ENCODE measurements at regions not wholly inside any gene's neighbourhood (a gene's known extent, or its start where the extent isn't known, plus 50 kb on each side); places are given as distances from the start of the nearest gene placed in this dataset.
"Not testable (repeated sequence)": the region's sequence is repeated elsewhere in the genome, so short reads cannot be mapped to it uniquely, and the experiment has no call there.

DNA sequence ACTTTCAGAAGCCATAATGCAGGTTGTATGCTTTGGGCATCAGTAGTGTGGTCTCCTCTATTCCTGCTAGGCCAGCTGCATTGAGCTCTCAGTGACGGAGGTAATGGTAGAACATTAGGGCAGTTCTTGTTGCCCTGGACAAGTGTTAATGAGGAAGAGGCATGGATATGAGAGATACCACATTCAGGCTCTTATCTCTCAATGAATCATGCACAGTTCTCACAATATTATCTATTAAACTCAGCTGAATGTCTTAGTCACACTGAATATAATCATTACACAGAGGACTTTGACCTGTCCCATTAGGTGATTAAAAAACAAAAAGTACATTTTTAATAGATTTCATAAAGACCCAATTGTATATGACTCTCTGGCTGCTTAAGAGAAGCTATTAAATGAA lies 76.6 kb upstream of the SSBP2 start:
- no peak for TF ChIP-seq CTCF (IDR thresholded peaks at IDR 0.05)
- Histone ChIP-seq H3K4me3 (no peak overlapping the region), H3K27ac (no peak overlapping the region), H3K27me3 (no peaks in the 10 kb centered on the region), H3K4me1 (peaks cover 0 to 25% (median 6%) of the 10 kb centered on the region in 9 donors), H3K9me3 (no peaks in the 10 kb centered on the region), H3K36me3 (no peaks in the 10 kb centered on the region)
- intact Hi-C loops (cut with DNase I): no loop called here
- DNase-seq (no peak), ATAC-seq (no peak)
- WGBS, 2 donors: 95 to 100% methylated on average over 1 of the region's 1 CpG

DNA sequence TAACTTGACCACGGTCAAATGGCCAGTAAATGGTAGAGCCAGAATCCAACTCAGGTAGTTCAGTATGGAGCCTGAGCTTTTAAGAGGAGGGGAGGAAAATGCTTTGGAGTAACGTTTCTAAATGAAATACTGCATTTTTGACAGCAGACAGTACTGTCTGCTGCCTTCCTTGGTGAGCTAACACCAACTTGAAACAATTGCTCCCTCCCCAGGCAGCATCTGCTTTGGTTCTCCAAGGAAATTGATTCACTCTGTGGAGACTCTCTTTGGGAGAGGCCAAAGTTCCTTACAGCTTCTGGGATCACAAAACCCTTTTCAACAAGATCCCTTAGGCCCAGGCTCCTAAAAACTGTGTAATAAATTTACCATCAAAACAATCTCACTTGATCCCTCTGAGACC lies 75.2 kb upstream of the SSBP2 start:
- no peak overlapping the region for H3K4me3 ChIP-seq
- no peak for DNase-seq
- H3K4me1 ChIP-seq: peaks cover 0 to 26% (median 6%) of the 10 kb centered on the region in 9 donors
- H3K36me3 ChIP-seq: no peaks in the 10 kb centered on the region
- intact Hi-C loops (cut with DNase I): no loop called here
- H3K9me3 ChIP-seq: no peaks in the 10 kb centered on the region
- TF ChIP-seq CTCF (IDR thresholded peaks at IDR 0.05): peak in 1 of 9 donors; percentile 13
- no peaks in the 10 kb centered on the region for H3K27me3 ChIP-seq
- WGBS, 2 donors: 57 to 67% methylated on average over 2 of the region's 2 CpGs
- no peak overlapping the region for H3K27ac ChIP-seq
- ATAC-seq: no peak

DNA sequence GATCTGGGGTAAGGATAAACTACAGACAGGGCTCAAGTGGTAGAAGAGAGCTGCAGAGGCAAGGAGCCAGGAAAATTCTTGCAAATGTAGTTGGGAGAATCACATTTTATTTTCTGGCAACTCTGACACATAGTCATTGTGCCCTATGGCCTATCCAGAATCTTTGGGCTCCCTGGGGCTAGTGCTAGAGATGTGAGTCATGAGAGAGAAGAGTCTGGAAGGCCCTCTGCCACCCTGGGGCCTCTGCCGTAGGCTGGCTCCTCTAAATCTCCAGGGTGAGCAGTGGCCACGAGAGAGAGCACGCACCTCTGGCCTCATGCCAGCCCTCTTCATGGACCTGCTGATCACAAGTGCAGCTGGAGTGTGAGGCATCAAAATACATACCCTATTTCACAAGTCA lies 74.3 kb upstream of the SSBP2 start:
- TF ChIP-seq CTCF (IDR thresholded peaks at IDR 0.05): no peak
- H3K4me3 ChIP-seq: no peak overlapping the region
- ATAC-seq (peak; percentile 50 to 94 (median 77)), DNase-seq (peak; percentile 67 to 69)
- H3K27me3 ChIP-seq: no peaks in the 10 kb centered on the region
- no peaks in the 10 kb centered on the region for H3K9me3 ChIP-seq
- peaks cover 0 to 26% (median 6%) of the 10 kb centered on the region in 9 donors for H3K4me1 ChIP-seq
- intact Hi-C loops (cut with DNase I): no loop called here
- peak overlapping the region in 1 of 10 donors; percentile 22 for H3K27ac ChIP-seq
- H3K36me3 ChIP-seq: no peaks in the 10 kb centered on the region
- WGBS, 2 donors: 19 to 24% methylated on average over 3 of the region's 3 CpGs

DNA sequence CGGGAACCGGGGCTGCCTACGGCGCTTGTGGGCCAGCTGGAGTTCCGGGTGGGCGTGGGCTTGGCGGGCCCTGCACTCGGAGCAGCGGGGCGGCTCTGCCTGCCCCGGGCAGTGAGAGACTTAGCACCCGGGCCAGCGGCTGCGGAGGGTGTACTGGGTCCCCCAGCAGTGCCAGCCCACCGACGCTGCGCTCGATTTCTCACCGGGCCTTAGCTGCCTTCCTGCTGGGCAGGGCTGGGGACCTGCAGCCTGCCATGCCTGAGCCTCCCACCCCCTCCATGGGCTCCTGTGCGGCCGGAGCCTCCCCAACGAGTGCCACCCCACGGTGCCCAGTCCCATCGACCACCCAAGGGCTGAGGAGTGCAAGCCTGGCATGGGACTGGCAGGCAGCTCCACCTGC lies 72.8 kb upstream of the SSBP2 start:
- H3K27me3 ChIP-seq; intact Hi-C loops (cut with DNase I); H3K36me3 ChIP-seq; DNase-seq; ATAC-seq; H3K4me3 ChIP-seq; H3K27ac ChIP-seq; H3K9me3 ChIP-seq: not testable (repeated sequence)
- peaks cover 0 to 30% (median 6%) of the 10 kb centered on the region in 9 donors for H3K4me1 ChIP-seq
- WGBS, 2 donors: 95 to 98% methylated on average over 24 of the region's 24 CpGs

DNA sequence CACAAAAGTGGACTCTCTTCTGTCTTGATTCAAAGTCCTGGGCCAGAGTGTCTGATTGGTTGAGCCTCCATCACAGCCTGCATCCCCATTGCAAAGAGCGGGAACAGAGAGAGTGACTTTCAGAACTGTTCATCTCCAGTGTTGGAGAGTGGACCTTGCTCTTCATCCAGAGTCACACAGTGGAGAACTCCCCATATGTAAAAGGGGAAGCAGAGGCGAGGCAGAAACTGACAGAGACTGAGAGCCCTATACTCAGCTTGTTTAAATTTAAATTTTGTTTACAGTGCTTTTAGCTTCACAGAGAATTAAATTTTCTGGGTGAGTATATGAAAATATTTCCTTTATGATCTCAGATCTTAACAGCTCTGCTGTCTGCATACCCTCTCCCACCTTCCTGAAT lies 70.0 kb upstream of the SSBP2 start:
- no peaks in the 10 kb centered on the region for H3K9me3 ChIP-seq
- DNase-seq (no peak), ATAC-seq (peak in 1 of 8 donors; percentile 21)
- no peaks in the 10 kb centered on the region for H3K36me3 ChIP-seq
- H3K27me3 ChIP-seq: no peaks in the 10 kb centered on the region
- 90 to 97% methylated on average over 2 of the region's 2 CpGs for WGBS, 2 donors
- TF ChIP-seq CTCF (IDR thresholded peaks at IDR 0.05): no peak
- peaks cover 0 to 38% (median 6%) of the 10 kb centered on the region in 9 donors for H3K4me1 ChIP-seq
- intact Hi-C loops (cut with DNase I): no loop called here
- H3K4me3 ChIP-seq: no peak overlapping the region
- H3K27ac ChIP-seq: peak overlapping the region in 1 of 10 donors; percentile 24
